GM12875 (cell line): ENCODE measurements at regions not wholly inside any gene's neighbourhood (a gene's known extent, or its start where the extent isn't known, plus 50 kb on each side); places are given as distances from the start of the nearest gene placed in this dataset.

Experiments used
- H3K4me3 ChIP-seq: one replicate; pipeline ENCODE4 v1.5.1; 2011; ENCODE audit warnings: low read depth, low read length, control low read depth
- CTCF ChIP-seq: IDR thresholded peaks from 2 replicates; pipeline ENCODE4 v1.5.1; 2011; ENCODE audit warnings: low read depth, mild to moderate bottlenecking, control low read depth, inconsistent platforms, low read length, moderate library complexity, borderline replicate concordance; ENCODE audit not compliant: insufficient read depth

- TF ChIP-seq CTCF, result no peak
- no peak overlapping the region for H3K4me3 ChIP-seq
Observed at GRCh38 chr13:76764916-76765315, 121.3 kb downstream of the KCTD12 start.

- TF ChIP-seq CTCF, result no peak
- no peak overlapping the region for H3K4me3 ChIP-seq
Observed at GRCh38 chr13:76764429-76764828, 121.8 kb downstream of the KCTD12 start.

- H3K4me3 ChIP-seq, result no peak overlapping the region
- TF ChIP-seq CTCF, result no peak
Observed at GRCh38 chr13:76762721-76763120, 123.5 kb downstream of the KCTD12 start.

- H3K4me3 ChIP-seq, result no peak overlapping the region
- TF ChIP-seq CTCF, result no peak
Observed at GRCh38 chr13:76759877-76760276, 126.3 kb downstream of the KCTD12 start.

GRCh38 chr13:76758738-76759137 is 127.5 kb downstream of the KCTD12 start:
- TF ChIP-seq CTCF, result no peak
- no peak overlapping the region for H3K4me3 ChIP-seq

- no peak overlapping the region for H3K4me3 ChIP-seq
- TF ChIP-seq CTCF, result no peak
Observed at GRCh38 chr13:76758257-76758656, 127.9 kb downstream of the KCTD12 start.

- no peak for TF ChIP-seq CTCF
- H3K4me3 ChIP-seq, result no peak overlapping the region
Observed at GRCh38 chr13:76756451-76756850, 129.8 kb downstream of the KCTD12 start.
